GM19395 (cell line): ENCODE measurements at regions not wholly inside any gene's neighbourhood (a gene's known extent, or its start where the extent isn't known, plus 50 kb on each side); places are given as distances from the start of the nearest gene placed in this dataset.
A peak's percentile ranks its signal among the peaks of the same experiment; 100 is the strongest.

Experiments used
- ATAC-seq: cut with Tn5 transposase; IDR thresholded peaks from one replicate; pipeline ENCODE4 v1.9.1; 2021; ENCODE audit warnings: mild to moderate bottlenecking, moderate library complexity; ENCODE audit not compliant: unreplicated experiment

GRCh38 chr1:175829845-175830244, 86.5 kb upstream of the TNR start:
- ATAC-seq: no peak

DNA sequence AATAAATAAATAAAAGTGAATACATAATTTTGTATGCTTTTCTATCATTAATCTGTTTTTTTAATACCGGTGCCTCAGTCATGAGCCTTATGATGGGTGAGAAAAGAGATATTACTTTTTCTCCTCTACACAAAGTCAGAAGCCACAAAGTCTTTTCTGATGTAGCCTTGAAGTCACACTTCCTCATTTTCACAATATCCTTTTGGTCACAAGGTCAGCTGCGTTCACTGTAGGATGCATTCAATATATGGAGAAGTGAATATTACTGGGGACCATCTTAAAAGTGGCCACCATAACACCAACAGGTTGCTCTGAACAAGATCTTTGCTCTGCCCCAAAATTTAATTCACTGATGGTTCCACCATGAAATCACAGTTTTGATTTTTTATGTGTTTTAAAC, 83.3 kb upstream of the TNR start:
- peak; percentile 63 for ATAC-seq

DNA sequence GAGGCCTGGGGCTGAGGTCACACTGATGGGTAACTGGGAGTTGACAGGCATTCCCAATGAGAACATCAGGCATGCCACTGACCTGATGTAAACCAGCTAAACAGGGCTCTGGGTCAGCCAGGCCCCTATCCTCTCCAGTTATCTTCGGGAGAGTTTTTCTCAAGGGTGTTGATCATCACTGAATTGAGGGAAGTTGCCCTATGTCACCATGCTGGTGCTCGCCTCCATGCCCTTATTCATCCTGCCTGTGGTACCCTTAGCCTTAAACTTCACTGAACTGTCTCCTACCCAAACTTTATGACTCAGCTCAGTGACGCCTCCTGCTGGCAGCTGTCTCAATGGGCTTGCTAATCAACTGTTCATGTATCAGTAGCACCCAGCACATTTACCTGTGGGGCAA, 80.7 kb upstream of the TNR start:
- no peak for ATAC-seq

GRCh38 chr1:175823406-175823805, 80.0 kb upstream of the TNR start:
- ATAC-seq: no peak

DNA sequence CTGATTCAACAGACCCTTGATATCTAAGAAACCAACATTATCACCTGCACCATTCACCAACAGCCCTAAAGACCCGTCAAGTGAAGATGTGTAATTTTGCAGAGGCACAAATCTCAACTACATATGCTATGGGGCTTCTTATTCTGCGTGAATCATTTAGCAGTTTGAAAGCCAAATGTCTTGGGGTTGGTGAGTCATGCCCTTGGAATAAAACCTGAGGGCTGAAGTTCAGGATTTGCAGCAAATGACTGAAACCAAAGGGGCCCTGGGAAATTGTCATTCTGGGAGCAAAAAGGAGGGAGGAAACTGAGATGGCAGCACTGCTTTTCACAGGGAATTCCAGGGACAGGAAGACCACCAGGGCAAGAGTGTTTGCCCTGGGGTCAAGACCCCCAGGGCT, 79.2 kb upstream of the TNR start:
- no peak for ATAC-seq

GRCh38 chr1:175820456-175821025, 77.1 kb upstream of the TNR start:
- no peak for ATAC-seq

- ATAC-seq: no peak
These were observed 75.5 kb upstream of the TNR start for GRCh38 chr1:175818929-175819328.

DNA sequence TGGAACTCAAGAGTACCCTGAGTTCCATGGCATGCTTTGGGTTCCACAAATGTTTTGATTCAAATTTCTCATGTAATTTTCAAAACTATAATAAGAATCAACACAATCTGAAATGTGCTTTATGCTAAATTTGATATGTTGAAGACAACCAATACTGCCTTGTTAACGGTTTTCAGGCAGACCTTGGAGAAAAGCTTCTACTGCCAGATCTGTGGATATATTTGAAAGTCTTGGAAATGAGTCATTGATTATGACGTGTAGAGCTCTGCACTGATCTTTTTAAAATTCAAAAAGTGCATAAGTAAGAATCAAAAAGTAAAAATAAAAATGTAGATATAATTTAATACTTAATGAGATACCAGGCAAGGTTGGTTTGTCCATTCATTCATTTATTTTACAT, 74.0 kb upstream of the TNR start:
- no peak for ATAC-seq

GRCh38 chr1:175814885-175815284, 71.5 kb upstream of the TNR start:
- ATAC-seq: no peak

DNA sequence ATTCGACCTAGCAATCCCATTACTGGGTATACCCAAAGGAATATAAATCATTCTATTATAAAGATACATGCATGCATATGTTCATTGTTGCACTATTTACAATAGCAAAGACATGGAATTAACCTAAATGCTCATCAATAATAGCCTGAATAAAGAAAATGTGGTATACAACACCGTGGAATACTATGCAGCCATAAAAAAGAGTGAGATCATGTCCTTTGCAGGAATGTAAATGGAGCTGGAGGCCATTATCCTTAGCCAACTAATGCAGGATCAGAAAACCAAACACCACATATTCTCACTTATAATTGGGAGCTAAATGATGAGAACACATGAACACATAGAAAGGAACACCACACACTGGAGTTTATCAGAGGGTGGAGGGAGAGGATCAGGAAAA, 69.5 kb upstream of the TNR start:
- no peak for ATAC-seq

- no peak for ATAC-seq
These were observed 66.9 kb upstream of the TNR start for GRCh38 chr1:175810305-175810704.

- no peak for ATAC-seq
These were observed 65.6 kb upstream of the TNR start for GRCh38 chr1:175808999-175809398.

GRCh38 chr1:175808573-175808972, 65.2 kb upstream of the TNR start:
- no peak for ATAC-seq

DNA sequence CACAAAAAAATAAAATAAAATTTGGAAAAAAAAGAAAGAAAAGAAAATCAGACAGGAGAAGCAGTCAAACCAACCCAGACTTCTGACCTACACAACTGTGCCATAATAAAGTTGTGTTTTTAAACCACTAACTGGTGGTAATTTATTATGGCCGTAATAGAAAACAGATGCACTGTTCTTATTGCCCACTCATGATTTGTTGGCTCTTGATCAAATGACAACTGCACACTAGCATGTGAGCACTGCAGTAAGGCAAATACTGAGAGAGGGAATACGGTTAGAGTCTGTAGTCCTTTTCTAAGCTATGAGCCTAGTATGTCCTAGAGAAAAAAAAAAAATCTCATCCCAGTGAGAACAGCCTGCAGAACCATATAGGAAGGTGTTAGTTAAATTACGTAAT, 61.2 kb upstream of the TNR start:
- ATAC-seq: no peak

GRCh38 chr1:175803413-175803812, 60.0 kb upstream of the TNR start:
- no peak for ATAC-seq

- no peak for ATAC-seq
These were observed 59.2 kb upstream of the TNR start for GRCh38 chr1:175802407-175803123.

- no peak for ATAC-seq
These were observed 58.6 kb upstream of the TNR start for GRCh38 chr1:175801979-175802378.

DNA sequence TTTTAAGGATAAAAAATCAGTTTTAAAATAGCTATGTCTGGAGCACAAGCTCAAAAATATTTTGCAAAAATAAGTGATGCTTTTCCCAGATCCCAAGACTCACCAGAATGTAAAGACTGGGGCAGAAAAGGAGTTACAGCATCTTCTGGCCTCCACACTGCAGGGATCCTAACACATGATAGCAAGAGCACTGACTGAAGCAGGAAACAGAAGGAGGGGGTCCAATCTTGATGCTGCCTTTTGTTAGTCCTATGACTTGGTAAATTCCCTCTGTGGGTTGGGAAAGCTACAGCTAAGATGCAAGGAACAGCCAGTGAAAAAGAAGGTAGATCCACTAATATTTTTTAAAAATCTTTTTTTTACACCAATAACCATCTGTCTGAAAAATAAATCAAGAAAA, 54.2 kb upstream of the TNR start:
- no peak for ATAC-seq

- ATAC-seq: no peak
These were observed 51.2 kb upstream of the TNR start for GRCh38 chr1:175794586-175794985.

GRCh38 chr1:175793617-175794016, 50.2 kb upstream of the TNR start:
- ATAC-seq: no peak
